Fibroblast of skin of scalp (primary cell): ENCODE measurements at regions not wholly inside any gene's neighbourhood (a gene's known extent, or its start where the extent isn't known, plus 50 kb on each side); places are given as distances from the start of the nearest gene placed in this dataset.

Source experiments
- DNase-seq: peaks from one replicate; pipeline ENCODE4 v3.0.0-alpha.2; 2013

- DNase-seq: no peak
Observed at GRCh38 chr13:85074543-85075313, 724.5 kb downstream of the SLITRK6 start.

- DNase-seq: no peak
Observed at GRCh38 chr13:85068231-85068630, 731.0 kb downstream of the SLITRK6 start.

- DNase-seq: no peak
Observed at GRCh38 chr13:85040215-85040614, 759.0 kb downstream of the SLITRK6 start.

- no peak for DNase-seq
Observed at GRCh38 chr13:85031771-85032170, 767.4 kb downstream of the SLITRK6 start.

- DNase-seq: no peak
Observed at GRCh38 chr13:85028035-85028434, 771.2 kb downstream of the SLITRK6 start.

- no peak for DNase-seq
Observed at GRCh38 chr13:85019121-85019520, 780.1 kb downstream of the SLITRK6 start.

GRCh38 chr13:85013006-85013405 lies 786.2 kb downstream of the SLITRK6 start:
- no peak for DNase-seq

- no peak for DNase-seq
Observed at GRCh38 chr13:85009447-85009846, 789.8 kb downstream of the SLITRK6 start.

GRCh38 chr13:84999252-84999651 lies 800.0 kb downstream of the SLITRK6 start:
- DNase-seq: no peak

- DNase-seq: no peak
Observed at GRCh38 chr13:84998681-84999080, 800.5 kb downstream of the SLITRK6 start.

- no peak for DNase-seq
Observed at GRCh38 chr13:84997858-84998257, 801.4 kb downstream of the SLITRK6 start.

GRCh38 chr13:84994582-84994981 lies 804.6 kb downstream of the SLITRK6 start:
- DNase-seq: no peak

- no peak for DNase-seq
Observed at GRCh38 chr13:84985860-84986259, 813.4 kb downstream of the SLITRK6 start.

- DNase-seq: no peak
Observed at GRCh38 chr13:84983321-84983720, 815.9 kb downstream of the SLITRK6 start.

GRCh38 chr13:84980571-84980970 lies 818.6 kb downstream of the SLITRK6 start:
- DNase-seq: no peak

- no peak for DNase-seq
Observed at GRCh38 chr13:84978851-84979250, 820.4 kb downstream of the SLITRK6 start.

GRCh38 chr13:84973661-84974060 lies 825.6 kb downstream of the SLITRK6 start:
- no peak for DNase-seq

- no peak for DNase-seq
Observed at GRCh38 chr13:84972907-84973306, 826.3 kb downstream of the SLITRK6 start.

- DNase-seq: no peak
Observed at GRCh38 chr13:84962849-84963248, 836.4 kb downstream of the SLITRK6 start.

- DNase-seq: no peak
Observed at GRCh38 chr13:84962141-84962750, 837.0 kb downstream of the SLITRK6 start.

GRCh38 chr13:84961023-84961422 lies 838.2 kb downstream of the SLITRK6 start:
- no peak for DNase-seq

- no peak for DNase-seq
Observed at GRCh38 chr13:84959818-84960217, 839.4 kb downstream of the SLITRK6 start.

GRCh38 chr13:84954636-84955035 lies 844.6 kb downstream of the SLITRK6 start:
- no peak for DNase-seq

- no peak for DNase-seq
Observed at GRCh38 chr13:84951128-84951527, 848.1 kb downstream of the SLITRK6 start.
